A549 (cell line): ENCODE measurements at regions not wholly inside any gene's neighbourhood (a gene's known extent, or its start where the extent isn't known, plus 50 kb on each side); places are given as distances from the start of the nearest gene placed in this dataset.

ENCODE experiments used
- ATAC-seq, 2 experiments: fragments of 200-7000 bp in 1 of 2; fragments of >200 bp in 1 of 2; cut with Nextera tagmentation in 1 of 2; cut with Tn5 transposase in 1 of 2; 3 replicates each; pipeline versions ENCODE4 v1.8.0 to v1.9.1; 2018 to 2020; ENCODE audit warnings: mild to moderate bottlenecking in 1 of 2, moderate library complexity in 1 of 2
- CTCF ChIA-PET: fragments of 300-600 bp; sonication (Branson Sonifier 250); formaldehyde crosslinking; extraction: SDS; loops from one replicate; lab custom pipeline; 2021; ENCODE audit warnings: antibody characterized with exemption, inconsistent platforms; lab: Yijun Ruan, JAX
- POLR2A ChIA-PET: fragments of 350-600 bp; formaldehyde crosslinking; extraction: SDS; loops from one replicate; lab custom pipeline; 2021; ENCODE audit warnings: antibody characterized with exemption, inconsistent platforms; lab: Yijun Ruan, JAX
- DNase-seq, 2 experiments: peaks; one replicate each; pipeline versions ENCODE4 v3.0.0 to v3.0.0-alpha.2; 2011 to 2016; ENCODE audit warnings: low read depth in 1 of 2, low spot score in 1 of 2
- FAIRE-seq: peaks from 2 replicates; lab custom pipeline; 2011; peaks lifted over from hg19 to GRCh38; lab: Jason Lieb, UNC
- H3K27ac ChIP-seq, 2 experiments: fragments of >200 bp; sonication (Bioruptor Twin); formaldehyde crosslinking; 3 replicates each; pipeline ENCODE4 v1.5.1; 2016 to 2017
- H3K4me1 ChIP-seq: fragments of >200 bp; sonication (Bioruptor Twin); formaldehyde crosslinking; 3 replicates; pipeline ENCODE4 v1.6.1; 2016
- H3K4me2 ChIP-seq: fragments of >200 bp; sonication (Bioruptor Twin); formaldehyde crosslinking; 3 replicates; pipeline ENCODE4 v1.6.1; 2016
- H3K4me3 ChIP-seq: fragments of >200 bp; sonication (Bioruptor Twin); formaldehyde crosslinking; 3 replicates; pipeline ENCODE4 v1.5.1; 2016
- H3K9me3 ChIP-seq: fragments of >200 bp; sonication (Bioruptor Twin); formaldehyde crosslinking; 3 replicates; pipeline ENCODE4 v1.6.1; 2016
- BCL3 ChIP-seq: fragments of >200 bp; sonication (Bioruptor Twin); formaldehyde crosslinking; IDR thresholded peaks from 3 replicates; pipeline ENCODE4 v1.6.1; 2016
- CBX8 ChIP-seq: fragments of 200-600 bp; sonication (generic); IDR thresholded peaks from 2 replicates; pipeline ENCODE4 v1.6.1; 2016
- CEBPB ChIP-seq, 2 experiments: fragments of >200 bp in 1 of 2; sonication (Bioruptor Twin) in 1 of 2; formaldehyde crosslinking in 1 of 2; IDR thresholded peaks; 2 replicates each; pipeline ENCODE4 v1.6.1; 2012 to 2016
- CHD4 ChIP-seq: fragments of 200-600 bp; sonication (generic); IDR thresholded peaks from 2 replicates; pipeline ENCODE4 v1.6.1; 2016; ENCODE audit warnings: antibody characterized with exemption, mild to moderate bottlenecking, borderline replicate concordance
- E2F6 ChIP-seq: IDR thresholded peaks from 2 replicates; pipeline ENCODE4 v1.6.1; 2012; ENCODE audit warnings: low read depth, borderline replicate concordance
- EHF ChIP-seq: fragments of 250-450 bp; sonication (Bioruptor Pico); IDR thresholded peaks from 2 replicates; pipeline ENCODE4 v1.5.0; 2020; ENCODE audit warnings: mild to moderate bottlenecking
- EHMT2 ChIP-seq: fragments of 200-600 bp; sonication (generic); IDR thresholded peaks from 2 replicates; pipeline ENCODE4 v1.6.1; 2016; ENCODE audit warnings: antibody characterized with exemption, low read depth, mild to moderate bottlenecking, moderate library complexity
- ELK1 ChIP-seq: fragments of 150-350 bp; IDR thresholded peaks from 2 replicates; pipeline ENCODE4 v1.6.1; 2014; ENCODE audit warnings: low read depth, mild to moderate bottlenecking, low read length
- FOSB ChIP-seq: fragments of 250-450 bp; sonication (Bioruptor Pico); IDR thresholded peaks from 2 replicates; pipeline ENCODE4 v1.5.0; 2020; ENCODE audit warnings: mild to moderate bottlenecking, moderate library complexity
- FOSL2 ChIP-seq, 2 experiments: fragments of 450-650 bp in 1 of 2; fragments of >200 bp in 1 of 2; sonication (Bioruptor Twin) in 1 of 2; formaldehyde crosslinking; IDR thresholded peaks; 2 replicates each; pipeline versions ENCODE4 v1.5.0 to v1.6.1; 2016 to 2020; ENCODE audit warnings: mild to moderate bottlenecking in 1 of 2, moderate library complexity in 1 of 2
- FOXS1 ChIP-seq: fragments of 250-450 bp; sonication (Bioruptor Pico); IDR thresholded peaks from 2 replicates; pipeline ENCODE4 v1.5.0; 2020; ENCODE audit warnings: mild to moderate bottlenecking, moderate library complexity
- HEYL ChIP-seq: fragments of 250-450 bp; sonication (Bioruptor Pico); IDR thresholded peaks from 2 replicates; pipeline ENCODE4 v1.8.0; 2021; ENCODE audit warnings: mild to moderate bottlenecking, moderate library complexity
- HOXA7 ChIP-seq: fragments of 250-450 bp; sonication (Bioruptor Pico); IDR thresholded peaks from 2 replicates; pipeline ENCODE4 v1.5.0; 2020; ENCODE audit warnings: mild to moderate bottlenecking, moderate library complexity
- HOXB13 ChIP-seq: fragments of 250-450 bp; sonication (Bioruptor Pico); IDR thresholded peaks from 2 replicates; pipeline ENCODE4 v1.5.0; 2020; ENCODE audit warnings: low read depth, mild to moderate bottlenecking, moderate library complexity
- KDM1A ChIP-seq: fragments of 200-600 bp; sonication (generic); IDR thresholded peaks from 2 replicates; pipeline ENCODE4 v1.6.1; 2016; ENCODE audit warnings: low read depth, mild to moderate bottlenecking
- KDM5A ChIP-seq: fragments of 200-600 bp; sonication (generic); IDR thresholded peaks from 2 replicates; pipeline ENCODE4 v1.6.1; 2016; ENCODE audit warnings: antibody characterized with exemption, mild to moderate bottlenecking
- MAX ChIP-seq: IDR thresholded peaks from 2 replicates; pipeline ENCODE4 v1.6.1; 2012
- MAZ ChIP-seq: fragments of 150-350 bp; IDR thresholded peaks from 2 replicates; pipeline ENCODE4 v1.6.1; 2014; ENCODE audit warnings: antibody characterized with exemption, low read depth, low read length, borderline replicate concordance
- MYC ChIP-seq: IDR thresholded peaks from 2 replicates; pipeline ENCODE4 v1.6.1; 2012; ENCODE audit warnings: mild to moderate bottlenecking, inconsistent platforms, low read length, improper control_type of control experiment, borderline replicate concordance
- NFE2L2 ChIP-seq: fragments of 150-350 bp; conservative IDR thresholded peaks from 2 replicates; pipeline ENCODE4 v1.6.1; 2014; ENCODE audit warnings: low read length
- NPAS2 ChIP-seq: fragments of 250-450 bp; sonication (Bioruptor Pico); IDR thresholded peaks from 2 replicates; pipeline ENCODE4 v1.8.0; 2022; ENCODE audit warnings: mild to moderate bottlenecking, moderate library complexity, borderline replicate concordance
- NR3C1 ChIP-seq: fragments of >200 bp; sonication (Bioruptor Twin); formaldehyde crosslinking; IDR thresholded peaks from 3 replicates; pipeline ENCODE4 v1.6.1; 2017
- PHF8 ChIP-seq: fragments of 200-600 bp; sonication (generic); IDR thresholded peaks from 2 replicates; pipeline ENCODE4 v1.6.1; 2016; ENCODE audit warnings: low read depth, mild to moderate bottlenecking, antibody characterized with exemption, moderate library complexity, borderline replicate concordance
- POLR2AphosphoS2 ChIP-seq: conservative IDR thresholded peaks from 2 replicates; pipeline ENCODE4 v1.6.1; 2012; ENCODE audit warnings: low read length, improper control_type of control experiment, inconsistent platforms
- RCOR1 ChIP-seq: fragments of 150-350 bp; IDR thresholded peaks from 2 replicates; pipeline ENCODE4 v1.6.1; 2014; ENCODE audit warnings: antibody characterized with exemption, low read length, low read depth
- TP53 ChIP-seq: fragments of 250-450 bp; sonication (Bioruptor Pico); IDR thresholded peaks from 2 replicates; pipeline ENCODE4 v1.5.0; 2021; ENCODE audit warnings: mild to moderate bottlenecking, moderate library complexity
- ZC3H11A ChIP-seq: fragments of 450-650 bp; IDR thresholded peaks from 2 replicates; pipeline ENCODE4 v1.6.1; 2014; ENCODE audit warnings: antibody characterized with exemption, mild to moderate bottlenecking
- ZSCAN20 ChIP-seq: fragments of 250-450 bp; sonication (Bioruptor Pico); IDR thresholded peaks from 2 replicates; pipeline ENCODE4 v1.8.0; 2022; ENCODE audit warnings: mild to moderate bottlenecking, moderate library complexity
- WGBS: methylation state at CpG from one replicate; pipeline ENCODE4 v1.1.6; 2017; ENCODE audit errors: missing lambda C conversion rate; 5-methylcytosine and 5-hydroxymethylcytosine counted together

GRCh38 chr7:109213081-109213480, 643.4 kb downstream of the DNAJB9 start:
- CTCF ChIA-PET, result no interaction called here
- Histone ChIP-seq H3K4me3 (no peak overlapping the region), H3K27ac (no peak overlapping the region), H3K4me1 (no peaks in the 10 kb centered on the region), H3K4me2 (no peak overlapping the region), H3K9me3 (no peaks in the 10 kb centered on the region)
- 0% methylated on average over 2 of the region's 3 CpGs for WGBS
- ATAC-seq (no peak), DNase-seq (no peak), FAIRE-seq (no peak)
- TF ChIP-seq NR3C1 (no peak), MAX (no peak), CHD4 (no peak), MAZ (no peak), TP53 (CRISPR knock-in tag) (no peak), MYC (no peak), HEYL (CRISPR knock-in tag) (no peak), HOXB13 (CRISPR knock-in tag) (no peak), CEBPB (IDR thresholded peaks at IDR 0.05) (no peak), KDM5A (no peak), CBX8 (no peak), BCL3 (no peak), ZC3H11A (no peak)
- TF ChIP-seq, all 56 proteins: peak for 0
- POLR2A ChIA-PET, result no interaction called here

- H3K27ac ChIP-seq, result no peak overlapping the region
- H3K4me1 ChIP-seq, result no peaks in the 10 kb centered on the region
- FAIRE-seq, result no peak
- no peak for TF ChIP-seq NPAS2
- no peak for TF ChIP-seq EHF
- no peak for TF ChIP-seq E2F6
- no peak for TF ChIP-seq NFE2L2
- TF ChIP-seq FOSB (CRISPR knock-in tag), result no peak
- no peak for TF ChIP-seq ZSCAN20 (CRISPR knock-in tag)
- TF ChIP-seq POLR2AphosphoS2, result no peak
- TF ChIP-seq PHF8, result no peak
- no peak for TF ChIP-seq ELK1
- no peak for TF ChIP-seq FOXS1 (CRISPR knock-in tag)
- TF ChIP-seq HOXA7, result no peak
- no peak for TF ChIP-seq FOSL2 (IDR thresholded peaks at IDR 0.05)
- no peak for TF ChIP-seq FOSL2 (CRISPR knock-in tag; IDR thresholded peaks at IDR 0.05)
- WGBS, result 1% methylated on average over 3 of the region's 3 CpGs
- H3K4me3 ChIP-seq, result no peak overlapping the region
- no peak for DNase-seq
- CTCF ChIA-PET, result no interaction called here
- no peaks in the 10 kb centered on the region for H3K9me3 ChIP-seq
- POLR2A ChIA-PET, result no interaction called here
- H3K4me2 ChIP-seq, result no peak overlapping the region
- ATAC-seq, result no peak
Observed at GRCh38 chr7:109215341-109215740, 645.7 kb downstream of the DNAJB9 start.

GRCh38 chr7:109224100-109224499, 654.4 kb downstream of the DNAJB9 start:
- DNase-seq (no peak), FAIRE-seq (no peak), ATAC-seq (no peak)
- Histone ChIP-seq H3K27ac (no peak overlapping the region), H3K9me3 (no peaks in the 10 kb centered on the region), H3K4me1 (no peaks in the 10 kb centered on the region), H3K4me2 (no peak overlapping the region), H3K4me3 (no peak overlapping the region)
- WGBS, result 0% methylated on average over 2 of the region's 2 CpGs
- POLR2A ChIA-PET, result no interaction called here
- no peak for TF ChIP-seq E2F6
- TF ChIP-seq RCOR1, result no peak
- no peak for TF ChIP-seq KDM1A
- TF ChIP-seq EHMT2, result no peak
- CTCF ChIA-PET, result no interaction called here
